Duodenal mucosa (tissue), 2 donors: ENCODE measurements at regions not wholly inside any gene's neighbourhood (a gene's known extent, or its start where the extent isn't known, plus 50 kb on each side); places are given as distances from the start of the nearest gene placed in this dataset.
"Not testable (repeated sequence)": the region's sequence is repeated elsewhere in the genome, so short reads cannot be mapped to it uniquely, and the experiment has no call there.

Experiments
- H3K27ac ChIP-seq: one replicate; pipeline ENCODE4 v1.7.0; 2013; ENCODE audit warnings: low read depth, low read length
- H3K27me3 ChIP-seq, 2 donors: one replicate each; pipeline ENCODE4 v1.7.0; 2013; ENCODE audit warnings: low read length in 2 of 2, control low read depth in 1 of 2; ENCODE audit not compliant: insufficient read depth in 2 of 2, control insufficient read depth in 1 of 2
- H3K36me3 ChIP-seq, 2 donors: one replicate each; pipeline ENCODE4 v1.7.0; 2013; ENCODE audit warnings: low read length in 2 of 2, control low read depth in 1 of 2; ENCODE audit not compliant: insufficient read depth in 2 of 2, control insufficient read depth in 1 of 2
- H3K4me1 ChIP-seq, 2 donors: one replicate each; pipeline ENCODE4 v1.7.0; 2013; ENCODE audit warnings: low read length in 2 of 2, control low read depth in 1 of 2; ENCODE audit not compliant: insufficient read depth in 2 of 2, control insufficient read depth in 1 of 2
- H3K4me3 ChIP-seq, 2 donors: one replicate each; pipeline ENCODE4 v1.7.0; 2013; ENCODE audit warnings: low read length in 2 of 2, low read depth in 1 of 2
- H3K9ac ChIP-seq, 2 donors: one replicate each; pipeline ENCODE4 v1.7.0; 2013; ENCODE audit warnings: low read length in 2 of 2, low read depth in 1 of 2
- H3K9me3 ChIP-seq, 2 donors: one replicate each; pipeline ENCODE4 v1.7.0; 2013; ENCODE audit warnings: low read length in 2 of 2, control low read depth in 1 of 2; ENCODE audit not compliant: control insufficient read depth in 1 of 2

GRCh38 chr5:68116408-68116807 lies 99.1 kb upstream of the PIK3R1 start:
- Histone ChIP-seq H3K27me3 (no peaks in the 10 kb centered on the region), H3K9ac (no peak overlapping the region), H3K4me1 (peaks cover 0 to 9% of the 10 kb centered on the region in 2 donors), H3K36me3 (no peaks in the 10 kb centered on the region), H3K27ac (no peak overlapping the region), H3K4me3 (no peak overlapping the region), H3K9me3 (no peaks in the 10 kb centered on the region)

DNA sequence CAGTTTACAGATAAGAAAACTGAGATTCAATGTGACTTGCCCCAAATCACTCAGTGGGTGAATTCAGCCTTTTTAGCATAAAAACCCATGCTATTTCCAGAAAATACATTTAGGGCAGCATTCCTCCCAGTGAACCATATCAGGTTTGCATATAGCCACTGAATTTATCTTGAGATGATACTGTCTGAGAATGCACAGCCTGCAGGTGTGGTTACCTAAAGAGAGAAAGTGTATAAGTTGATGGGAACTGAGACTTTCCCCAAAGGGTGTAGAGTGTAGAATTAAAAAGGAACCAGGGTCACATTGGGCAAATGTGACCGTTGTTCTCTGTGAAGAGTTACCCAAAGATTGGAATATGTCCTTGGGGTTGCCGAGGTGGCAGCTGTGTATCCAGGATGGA lies 100.0 kb upstream of the PIK3R1 start:
- no peaks in the 10 kb centered on the region for H3K27me3 ChIP-seq
- no peak overlapping the region for H3K4me3 ChIP-seq
- H3K9me3 ChIP-seq, result no peaks in the 10 kb centered on the region
- H3K4me1 ChIP-seq, result peaks cover 0 to 9% of the 10 kb centered on the region in 2 donors
- H3K27ac ChIP-seq, result no peak overlapping the region
- no peaks in the 10 kb centered on the region for H3K36me3 ChIP-seq
- H3K9ac ChIP-seq, result no peak overlapping the region

DNA sequence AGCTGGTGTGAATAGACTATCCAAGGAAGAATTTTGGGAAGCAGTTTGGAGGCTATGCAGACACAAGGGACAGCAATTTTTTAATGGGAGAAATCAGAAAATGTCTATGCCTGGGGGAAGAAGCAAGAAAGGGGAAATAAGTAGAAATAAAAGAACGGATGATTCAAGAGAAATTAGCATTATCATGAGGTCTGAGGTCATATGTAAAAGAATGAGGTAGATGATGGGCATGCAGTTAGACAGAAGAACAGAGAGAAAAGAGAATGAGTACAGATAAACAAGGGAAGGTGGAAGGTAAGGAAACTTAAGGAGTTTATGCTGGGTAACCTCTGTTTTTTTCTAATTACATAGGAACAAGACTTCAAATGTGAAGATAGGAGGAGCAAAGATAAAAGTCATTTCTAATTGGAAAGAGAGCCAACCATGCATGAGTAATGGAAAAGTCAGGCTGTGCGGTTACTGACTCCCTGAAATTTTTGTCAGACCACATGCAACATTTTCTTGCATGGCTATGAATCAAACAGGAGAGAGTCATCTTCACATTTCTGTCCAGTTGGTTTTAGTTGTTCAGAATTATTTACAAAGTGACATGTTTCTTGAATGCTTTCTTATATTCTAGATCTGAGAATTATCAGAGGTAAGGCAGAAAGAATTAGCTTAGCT lies 101.0 kb upstream of the PIK3R1 start:
- H3K36me3 ChIP-seq, result no peaks in the 10 kb centered on the region
- no peak overlapping the region for H3K9ac ChIP-seq
- H3K9me3 ChIP-seq, result no peaks in the 10 kb centered on the region
- H3K4me1 ChIP-seq, result peaks cover 0 to 9% of the 10 kb centered on the region in 2 donors
- H3K4me3 ChIP-seq, result no peak overlapping the region
- no peak overlapping the region for H3K27ac ChIP-seq
- no peaks in the 10 kb centered on the region for H3K27me3 ChIP-seq

DNA sequence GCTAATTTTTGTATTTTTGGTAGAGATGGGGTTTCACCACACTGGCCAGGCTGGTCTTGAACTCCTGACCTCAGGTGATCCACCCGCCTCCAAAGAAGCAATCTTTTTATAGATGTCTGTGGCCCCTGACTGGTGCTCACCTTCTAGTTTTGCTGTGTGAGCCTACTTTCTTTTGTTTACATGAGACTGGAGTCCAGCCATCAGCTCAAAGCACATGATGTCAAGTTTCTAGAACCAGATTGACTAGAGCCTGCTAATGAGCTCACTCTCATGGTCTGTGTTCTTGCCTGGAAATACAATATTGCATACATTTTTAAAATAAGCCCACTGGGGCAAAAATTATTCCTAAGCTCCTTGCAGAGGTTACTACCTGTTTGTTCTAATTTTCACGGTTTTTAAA lies 102.9 kb upstream of the PIK3R1 start:
- H3K4me1 ChIP-seq, result peaks cover 0 to 9% of the 10 kb centered on the region in 2 donors
- no peak overlapping the region for H3K9ac ChIP-seq
- H3K4me3 ChIP-seq, result no peak overlapping the region
- no peaks in the 10 kb centered on the region for H3K9me3 ChIP-seq
- H3K27ac ChIP-seq, result no peak overlapping the region
- no peaks in the 10 kb centered on the region for H3K27me3 ChIP-seq
- no peaks in the 10 kb centered on the region for H3K36me3 ChIP-seq

DNA sequence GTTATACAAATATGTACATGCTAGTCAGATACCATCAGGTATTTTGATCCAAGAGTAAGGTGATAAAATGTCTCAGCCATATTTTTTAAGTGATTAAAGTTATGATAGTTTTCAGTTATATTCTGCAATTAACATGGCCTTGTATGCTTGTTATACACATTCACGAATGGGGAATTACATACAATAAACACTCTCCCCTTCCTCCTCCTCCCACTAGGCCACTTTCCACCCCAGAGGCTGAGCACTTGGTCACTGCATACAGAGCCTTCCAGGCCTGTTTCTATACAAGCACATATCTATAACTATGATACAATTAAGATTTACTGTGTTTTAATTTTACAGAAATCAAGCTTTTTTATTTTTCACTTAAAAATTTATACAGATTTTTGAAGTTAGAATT lies 104.7 kb upstream of the PIK3R1 start:
- no peaks in the 10 kb centered on the region for H3K27me3 ChIP-seq
- no peaks in the 10 kb centered on the region for H3K4me1 ChIP-seq
- H3K9ac ChIP-seq, result no peak overlapping the region
- no peak overlapping the region for H3K27ac ChIP-seq
- H3K4me3 ChIP-seq, result no peak overlapping the region
- no peaks in the 10 kb centered on the region for H3K36me3 ChIP-seq
- no peaks in the 10 kb centered on the region for H3K9me3 ChIP-seq

- Histone ChIP-seq H3K36me3 (no peaks in the 10 kb centered on the region), H3K27me3 (no peaks in the 10 kb centered on the region), H3K4me3 (no peak overlapping the region), H3K4me1 (no peaks in the 10 kb centered on the region), H3K27ac (no peak overlapping the region), H3K9ac (no peak overlapping the region), H3K9me3 (no peaks in the 10 kb centered on the region)
Observed at GRCh38 chr5:68110264-68110663, 105.3 kb upstream of the PIK3R1 start.

DNA sequence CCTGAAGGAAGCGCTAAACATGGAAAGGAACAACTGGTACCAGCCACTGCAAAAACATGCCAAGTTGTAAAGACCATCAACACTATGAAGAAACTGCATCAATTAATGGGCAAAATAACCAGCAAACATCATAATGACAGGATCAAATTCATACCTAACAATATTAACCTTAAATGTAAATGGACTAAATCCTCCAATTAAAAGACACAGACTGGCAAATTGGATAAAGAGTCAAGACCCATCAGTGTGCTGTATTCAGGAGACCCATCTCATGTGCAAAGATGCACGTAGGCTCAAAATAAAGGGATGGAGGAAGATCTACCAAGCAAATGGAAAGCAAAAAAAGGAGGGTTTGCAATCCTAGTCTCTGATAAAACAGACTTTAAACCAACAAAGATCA lies 111.3 kb upstream of the PIK3R1 start:
- not testable (repeated sequence) for H3K36me3 ChIP-seq, H3K27me3 ChIP-seq, H3K4me1 ChIP-seq, H3K27ac ChIP-seq, H3K9ac ChIP-seq, H3K9me3 ChIP-seq, H3K4me3 ChIP-seq

- not testable (repeated sequence) for H3K36me3 ChIP-seq, H3K4me3 ChIP-seq, H3K9ac ChIP-seq, H3K9me3 ChIP-seq, H3K27me3 ChIP-seq, H3K27ac ChIP-seq, H3K4me1 ChIP-seq
Observed at GRCh38 chr5:68103297-68103696, 112.3 kb upstream of the PIK3R1 start.

DNA sequence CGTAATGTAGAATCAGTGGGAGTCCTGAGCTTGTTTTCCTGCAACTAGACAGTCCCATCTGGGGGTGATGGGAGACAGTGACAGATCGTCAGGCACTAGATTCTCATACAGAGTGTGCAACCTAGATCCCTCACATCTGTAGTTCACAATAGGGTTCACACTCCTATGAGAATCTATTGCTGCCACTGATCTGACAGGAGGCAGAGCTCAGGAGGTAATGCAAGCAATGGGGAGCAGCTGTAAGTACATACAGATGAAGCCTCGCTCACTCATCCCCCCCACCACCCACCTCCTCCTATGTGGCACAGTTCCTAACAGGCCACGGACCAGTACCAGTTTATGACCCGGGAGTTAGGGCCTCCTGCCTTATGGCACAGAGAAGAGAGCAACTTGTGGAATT lies 116.2 kb upstream of the PIK3R1 start:
- no peaks in the 10 kb centered on the region for H3K9me3 ChIP-seq
- no peaks in the 10 kb centered on the region for H3K4me1 ChIP-seq
- H3K27ac ChIP-seq, result no peak overlapping the region
- H3K36me3 ChIP-seq, result no peaks in the 10 kb centered on the region
- H3K9ac ChIP-seq, result no peak overlapping the region
- no peak overlapping the region for H3K4me3 ChIP-seq
- no peaks in the 10 kb centered on the region for H3K27me3 ChIP-seq

DNA sequence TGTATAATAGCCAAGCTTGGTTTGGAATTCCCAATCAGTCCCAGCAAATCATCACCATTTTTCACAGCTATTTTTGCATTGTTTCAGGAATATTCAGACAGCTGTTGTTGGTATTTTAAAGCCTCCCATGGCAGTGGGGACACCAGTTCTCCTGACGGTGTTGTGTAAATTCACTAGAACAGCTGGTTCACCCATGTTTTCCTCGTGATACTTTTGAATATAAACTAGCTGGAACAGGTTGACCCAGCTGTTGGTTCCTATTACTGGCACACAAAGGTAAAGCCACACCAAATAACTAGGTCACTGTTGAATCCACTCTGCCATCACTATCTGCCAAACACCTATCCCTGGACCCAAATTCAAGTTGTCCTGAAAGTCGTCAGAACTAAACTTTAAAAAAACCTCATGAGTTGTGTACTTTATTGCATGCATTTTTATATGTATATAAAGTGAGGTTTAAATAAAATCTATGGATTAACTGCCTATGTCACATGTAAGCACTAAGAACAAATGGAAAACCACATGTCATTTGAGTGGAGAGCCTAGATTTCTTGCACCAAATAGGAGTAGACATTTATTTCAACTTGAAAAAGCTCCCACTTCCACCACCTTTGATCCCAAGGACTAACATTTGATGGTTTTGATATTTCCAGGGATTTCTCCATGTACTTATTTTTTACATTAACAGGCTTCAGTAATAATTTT lies 121.9 kb upstream of the PIK3R1 start:
- Histone ChIP-seq H3K4me1 (no peaks in the 10 kb centered on the region), H3K27ac (no peak overlapping the region), H3K9me3 (no peaks in the 10 kb centered on the region), H3K36me3 (no peaks in the 10 kb centered on the region), H3K9ac (no peak overlapping the region), H3K4me3 (no peak overlapping the region), H3K27me3 (no peaks in the 10 kb centered on the region)
